ENCODE measurements at regions not wholly inside any gene's neighbourhood (a gene's known extent, or its start where the extent isn't known, plus 50 kb on each side); places are given as distances from the start of the nearest gene placed in this dataset.
"Not testable (repeated sequence)": the region's sequence is repeated elsewhere in the genome, so short reads cannot be mapped to it uniquely, and the experiment has no call there.

- no peak for TF ChIP-seq POLR2AphosphoS5 (IDR thresholded peaks at IDR 0.05; ENCODE audit: low read depth, low read length)
- TF ChIP-seq TAF1 (IDR thresholded peaks at IDR 0.05; ENCODE audit: borderline replicate concordance, low read depth, low read length) = no peak
- no peak for TF ChIP-seq POLR2A (IDR thresholded peaks at IDR 0.05; ENCODE audit: low read depth, low read length)
- FAIRE-seq (no peak), DNase-seq (ENCODE audit: insufficient read length) (no peak)
These were observed 375.9 kb downstream of the TMEM121 start for GRCh38 chr14:105902131-105902898.

- DNase-seq (ENCODE audit: insufficient read length); FAIRE-seq: not testable (repeated sequence)
These were observed 376.4 kb downstream of the TMEM121 start for GRCh38 chr14:105902899-105903165.

GRCh38 chr14:105903971-105904370 is 377.6 kb downstream of the TMEM121 start:
- DNase-seq (ENCODE audit: insufficient read length) (no peak), FAIRE-seq (no peak)
- TF ChIP-seq POLR2A (IDR thresholded peaks at IDR 0.05; ENCODE audit: low read depth, low read length) (no peak), POLR2AphosphoS5 (IDR thresholded peaks at IDR 0.05; ENCODE audit: low read depth, low read length) (no peak)

- DNase-seq (ENCODE audit: insufficient read length) = no peak
- no peak for FAIRE-seq
- no peak for TF ChIP-seq POLR2AphosphoS5 (IDR thresholded peaks at IDR 0.05; ENCODE audit: low read depth, low read length)
- no peak for TF ChIP-seq TAF1 (IDR thresholded peaks at IDR 0.05; ENCODE audit: borderline replicate concordance, low read depth, low read length)
- TF ChIP-seq POLR2A (IDR thresholded peaks at IDR 0.05; ENCODE audit: low read depth, low read length) = no peak
These were observed 378.0 kb downstream of the TMEM121 start for GRCh38 chr14:105904379-105904778.

DNA sequence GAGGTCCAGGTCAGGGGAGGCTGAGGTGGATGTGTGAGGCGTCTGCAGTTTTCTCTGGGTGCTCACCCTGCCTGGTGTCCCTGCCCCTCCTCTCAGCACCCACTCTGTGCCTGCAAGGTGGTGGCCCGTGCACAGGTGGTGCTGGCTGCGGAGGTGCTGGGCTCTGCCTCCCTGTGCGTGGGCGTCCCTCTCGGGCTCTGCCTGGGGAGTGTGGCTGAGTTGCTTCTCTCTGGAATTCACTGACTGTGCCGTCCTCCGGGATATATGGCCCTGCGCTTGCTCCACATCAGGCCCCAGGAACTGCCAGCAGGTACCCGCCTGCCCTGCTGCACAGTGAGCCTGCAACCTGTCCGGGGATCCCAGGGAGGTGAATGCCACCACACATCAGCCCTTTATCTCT is 379.1 kb downstream of the TMEM121 start:
- no peak for FAIRE-seq

GRCh38 chr14:105907276-105907675 is 380.9 kb downstream of the TMEM121 start:
- DNase-seq (ENCODE audit: insufficient read length) (no peak), FAIRE-seq (no peak)
- no peak for TF ChIP-seq POLR2AphosphoS5 (IDR thresholded peaks at IDR 0.05; ENCODE audit: low read depth, low read length)
- no peak for TF ChIP-seq TAF1 (IDR thresholded peaks at IDR 0.05; ENCODE audit: borderline replicate concordance, low read depth, low read length)
- TF ChIP-seq POLR2A (IDR thresholded peaks at IDR 0.05; ENCODE audit: low read depth, low read length) = no peak

More for the DNA sequence above, 379.1 kb downstream of the TMEM121 start:
- TF ChIP-seq POLR2AphosphoS5 (IDR thresholded peaks at IDR 0.05; ENCODE audit: low read depth, low read length) = no peak
- no peak for TF ChIP-seq POLR2A (IDR thresholded peaks at IDR 0.05; ENCODE audit: low read depth, low read length)
- DNase-seq (ENCODE audit: insufficient read length) = no peak

DNA sequence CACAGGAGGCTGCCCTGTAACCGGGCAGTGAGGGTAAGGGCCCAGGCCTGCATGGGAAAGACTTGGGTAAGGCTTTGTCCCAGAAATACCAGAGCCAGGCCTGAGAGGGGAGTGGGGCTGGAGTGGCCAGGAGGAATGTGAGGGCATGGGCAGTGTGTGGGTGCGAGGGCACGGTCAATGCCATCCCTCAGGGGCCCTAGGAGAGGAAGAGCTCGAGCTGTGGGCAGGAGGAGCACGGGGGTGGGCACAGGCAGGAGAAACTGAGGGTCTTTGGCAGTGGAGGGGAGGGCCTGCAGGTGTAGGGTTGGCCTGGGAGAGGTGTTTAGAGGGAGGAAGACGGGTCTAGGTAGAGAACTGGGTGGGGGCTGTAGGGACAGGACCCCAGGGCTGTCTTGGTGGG is 381.6 kb downstream of the TMEM121 start:
- FAIRE-seq = no peak
- no peak for TF ChIP-seq POLR2AphosphoS5 (IDR thresholded peaks at IDR 0.05; ENCODE audit: low read depth, low read length)
- no peak for TF ChIP-seq POLR2A (IDR thresholded peaks at IDR 0.05; ENCODE audit: low read depth, low read length)
- TF ChIP-seq TAF1 (IDR thresholded peaks at IDR 0.05; ENCODE audit: borderline replicate concordance, low read depth, low read length) = no peak
- no peak for DNase-seq (ENCODE audit: insufficient read length)

GRCh38 chr14:105908481-105908911 is 382.1 kb downstream of the TMEM121 start:
- no peak for FAIRE-seq
- TF ChIP-seq POLR2AphosphoS5 (IDR thresholded peaks at IDR 0.05; ENCODE audit: low read depth, low read length) = no peak
- TF ChIP-seq POLR2A (IDR thresholded peaks at IDR 0.05; ENCODE audit: low read depth, low read length) = no peak
- no peak for TF ChIP-seq TAF1 (IDR thresholded peaks at IDR 0.05; ENCODE audit: borderline replicate concordance, low read depth, low read length)
- DNase-seq (ENCODE audit: insufficient read length) = no peak

DNA sequence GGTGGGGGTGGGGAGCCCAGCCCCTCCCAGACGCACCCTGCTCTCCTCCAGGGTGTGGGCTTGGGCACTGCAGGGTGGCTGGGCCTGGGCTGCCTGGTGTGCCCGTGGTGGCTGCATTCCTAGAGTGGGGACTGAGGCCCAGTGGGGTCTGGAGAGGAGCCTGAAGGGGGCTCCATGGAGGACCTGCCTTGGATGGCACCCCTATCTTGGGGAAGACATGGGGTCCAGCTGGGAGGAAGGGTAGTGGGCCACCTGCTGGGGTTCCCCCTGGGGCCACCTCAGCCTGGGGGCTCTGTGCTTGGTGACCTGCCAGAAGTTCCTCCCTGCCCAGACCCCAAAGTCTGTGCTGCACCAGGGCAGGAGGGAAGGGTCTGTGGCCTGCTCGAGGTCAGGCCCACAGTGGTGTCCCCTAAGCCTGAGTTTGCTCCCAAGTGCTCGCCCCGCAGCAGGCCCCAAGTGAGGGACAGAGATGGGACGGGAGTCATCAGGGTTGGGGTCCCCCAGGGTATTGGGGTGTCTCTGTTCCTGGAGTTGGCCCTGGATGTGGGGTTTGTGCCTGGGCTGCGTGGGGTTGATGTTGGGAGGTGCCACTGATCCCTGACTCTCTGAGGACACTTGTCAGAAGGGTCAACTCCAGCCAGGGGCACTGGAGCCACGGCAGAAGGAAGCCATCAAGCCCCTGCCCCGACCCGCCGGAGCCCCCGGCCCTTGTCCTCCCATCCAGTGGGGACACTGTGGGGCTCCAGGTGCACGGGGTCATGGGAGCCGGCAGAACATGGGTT is 382.9 kb downstream of the TMEM121 start:
- DNase-seq (ENCODE audit: insufficient read length) (no peak), FAIRE-seq (no peak)
- TF ChIP-seq TAF1 (IDR thresholded peaks at IDR 0.05; ENCODE audit: borderline replicate concordance, low read depth, low read length) = no peak
- TF ChIP-seq POLR2A (IDR thresholded peaks at IDR 0.05; ENCODE audit: low read depth, low read length) = no peak
- TF ChIP-seq POLR2AphosphoS5 (IDR thresholded peaks at IDR 0.05; ENCODE audit: low read depth, low read length) = no peak

- not testable (repeated sequence) for FAIRE-seq; DNase-seq (ENCODE audit: insufficient read length)
These were observed 383.4 kb downstream of the TMEM121 start for GRCh38 chr14:105909828-105910120.

DNA sequence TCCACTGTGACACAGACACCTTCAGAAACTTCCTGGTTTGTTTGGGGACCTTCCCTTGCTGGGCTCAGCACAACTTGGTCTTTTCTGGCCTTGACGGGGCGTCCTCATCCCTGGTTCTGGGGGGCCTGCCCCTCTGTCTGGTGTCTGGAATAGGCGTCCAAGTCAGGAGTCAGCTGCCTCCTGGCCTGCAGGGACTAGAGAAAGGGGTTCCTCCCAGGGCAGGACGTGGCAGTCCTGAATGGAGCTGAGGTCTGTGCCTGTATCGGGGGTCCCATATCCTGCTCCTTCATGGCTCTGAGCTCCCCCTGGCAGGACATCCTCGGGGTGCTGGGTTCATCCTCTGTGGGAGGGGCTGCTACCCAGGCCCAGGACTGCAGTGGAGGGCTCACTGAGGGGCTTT is 384.0 kb downstream of the TMEM121 start:
- DNase-seq (ENCODE audit: insufficient read length) (no peak), FAIRE-seq (no peak)
- TF ChIP-seq POLR2AphosphoS5 (IDR thresholded peaks at IDR 0.05; ENCODE audit: low read depth, low read length) = no peak
- TF ChIP-seq TAF1 (IDR thresholded peaks at IDR 0.05; ENCODE audit: borderline replicate concordance, low read depth, low read length) = no peak
- TF ChIP-seq POLR2A (IDR thresholded peaks at IDR 0.05; ENCODE audit: low read depth, low read length) = no peak

DNA sequence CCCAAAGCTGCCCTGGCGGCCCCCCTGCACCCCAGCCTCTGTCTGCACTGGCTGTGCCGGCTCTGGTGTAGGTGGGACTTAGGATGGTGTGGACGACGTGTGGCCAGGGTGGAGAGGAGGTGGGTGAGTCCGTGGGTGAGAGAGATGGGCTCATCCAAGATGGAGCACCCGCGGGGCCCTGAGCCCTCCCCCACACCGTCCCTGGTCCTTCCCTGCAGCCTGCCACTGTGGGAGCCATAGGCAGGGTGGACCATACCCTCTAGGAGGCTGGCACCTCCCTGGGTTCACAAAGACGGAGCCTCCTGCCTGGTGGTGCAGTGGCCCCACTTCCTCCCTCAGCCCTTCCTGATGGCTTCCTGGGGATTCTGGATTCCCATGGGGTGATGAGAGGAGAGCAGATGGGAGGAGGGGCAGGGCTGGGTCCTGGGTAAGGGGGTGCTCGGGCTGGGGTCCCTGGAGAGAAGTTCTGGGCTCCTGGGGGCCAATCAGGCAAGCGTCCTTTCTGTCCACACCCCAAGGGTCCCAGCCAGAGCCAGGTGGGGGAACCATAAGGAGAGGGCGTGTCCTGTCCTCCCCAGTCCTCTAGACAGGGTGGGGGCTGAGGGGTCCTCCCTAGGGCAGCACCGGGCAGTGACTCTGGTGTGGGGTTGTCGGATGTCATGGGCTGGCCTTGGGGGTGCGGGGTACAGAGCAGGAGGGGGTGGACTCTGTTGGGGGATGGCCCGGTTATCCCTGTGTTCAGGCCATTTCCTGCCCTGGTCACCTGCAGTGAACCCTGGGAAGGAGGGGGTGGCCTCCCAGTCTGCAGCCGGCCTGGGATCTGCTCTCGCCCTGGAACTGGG is 384.8 kb downstream of the TMEM121 start:
- TF ChIP-seq POLR2AphosphoS5 (IDR thresholded peaks at IDR 0.05; ENCODE audit: low read depth, low read length) (no peak), TAF1 (IDR thresholded peaks at IDR 0.05; ENCODE audit: borderline replicate concordance, low read depth, low read length) (no peak), POLR2A (IDR thresholded peaks at IDR 0.05; ENCODE audit: low read depth, low read length) (no peak)
- DNase-seq (ENCODE audit: insufficient read length) (no peak), FAIRE-seq (no peak)

- DNase-seq (ENCODE audit: insufficient read length) = not testable (repeated sequence)
These were observed 385.5 kb downstream of the TMEM121 start for GRCh38 chr14:105911848-105912292.

More at GRCh38 chr14:105911848-105912292, 385.5 kb downstream of the TMEM121 start:
- FAIRE-seq = not testable (repeated sequence)
